Stimulated activated CD4-positive, alpha-beta T cell treated with anti-CD3 and anti-CD28 coated beads, Interleukin-4, amount 100 ng/mL, for 48 hours (primary cell): ENCODE measurements at regions not wholly inside any gene's neighbourhood (a gene's known extent, or its start where the extent isn't known, plus 50 kb on each side); places are given as distances from the start of the nearest gene placed in this dataset.
"Not testable (repeated sequence)": the region's sequence is repeated elsewhere in the genome, so short reads cannot be mapped to it uniquely, and the experiment has no call there.

ENCODE experiments used
- DNase-seq, 2 donors: peaks; one replicate each; pipeline ENCODE4 v3.0.0-alpha.2; 2020; ENCODE audit warnings: low read depth in 2 of 2

GRCh38 chr3:20326541-20326940 is 140.5 kb upstream of the SGO1 start:
- DNase-seq = no peak

GRCh38 chr3:20325563-20325962 is 139.6 kb upstream of the SGO1 start:
- DNase-seq = no peak

- DNase-seq = no peak
Observed at GRCh38 chr3:20324664-20325478, 138.9 kb upstream of the SGO1 start.

DNA sequence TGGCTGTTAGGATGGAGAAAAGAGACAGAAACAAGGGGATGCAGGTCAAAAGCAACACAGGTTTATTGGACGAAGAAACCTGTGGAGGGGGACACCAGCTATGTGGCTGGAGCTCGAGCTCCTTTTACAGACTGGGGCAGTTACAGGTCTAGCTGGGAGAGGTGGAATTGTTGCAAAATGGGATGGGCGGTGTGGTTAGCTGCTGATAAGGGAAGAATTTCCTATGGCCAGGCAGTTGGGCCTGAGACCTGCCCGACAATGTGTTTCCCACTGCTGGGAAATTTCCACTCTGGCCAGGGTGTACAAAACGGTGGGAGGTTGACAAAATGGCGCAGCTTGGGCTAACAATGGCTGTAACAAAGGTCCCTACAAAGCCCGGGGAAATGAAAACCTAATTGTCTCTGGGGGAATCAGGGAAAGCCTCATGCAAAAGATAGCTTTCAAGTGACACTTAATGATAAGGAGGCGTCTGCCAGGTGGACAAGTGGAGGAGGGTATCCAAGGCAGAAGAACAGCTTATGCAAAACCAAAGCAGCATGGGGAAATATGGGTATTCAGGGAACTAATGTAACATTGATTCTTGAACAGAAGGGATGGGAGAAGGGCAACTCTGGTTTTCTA is 137.4 kb upstream of the SGO1 start:
- no peak for DNase-seq

- no peak for DNase-seq
Observed at GRCh38 chr3:20322085-20322484, 136.1 kb upstream of the SGO1 start.

GRCh38 chr3:20321391-20322047 is 135.5 kb upstream of the SGO1 start:
- no peak for DNase-seq

DNA sequence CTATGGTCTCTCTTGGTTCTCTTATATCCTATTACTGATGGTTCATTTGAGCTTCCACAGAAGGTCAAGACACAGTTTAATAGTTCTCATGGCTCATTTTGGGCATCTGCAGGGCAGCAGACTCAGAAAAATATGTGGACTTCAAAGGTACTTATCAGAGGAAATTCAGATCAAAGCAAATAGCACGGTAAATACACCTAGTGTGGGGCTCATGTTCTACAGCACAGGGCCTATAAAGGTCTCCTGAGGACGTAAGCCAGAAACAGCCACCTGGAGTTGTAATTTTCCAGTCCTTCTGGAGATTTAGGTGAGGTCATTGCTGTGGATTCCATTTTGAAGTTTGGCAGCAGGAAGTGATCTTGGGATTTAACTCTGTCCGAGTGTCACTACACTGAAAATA is 134.5 kb upstream of the SGO1 start:
- no peak for DNase-seq

- no peak for DNase-seq
Observed at GRCh38 chr3:20319551-20319950, 133.5 kb upstream of the SGO1 start.

DNA sequence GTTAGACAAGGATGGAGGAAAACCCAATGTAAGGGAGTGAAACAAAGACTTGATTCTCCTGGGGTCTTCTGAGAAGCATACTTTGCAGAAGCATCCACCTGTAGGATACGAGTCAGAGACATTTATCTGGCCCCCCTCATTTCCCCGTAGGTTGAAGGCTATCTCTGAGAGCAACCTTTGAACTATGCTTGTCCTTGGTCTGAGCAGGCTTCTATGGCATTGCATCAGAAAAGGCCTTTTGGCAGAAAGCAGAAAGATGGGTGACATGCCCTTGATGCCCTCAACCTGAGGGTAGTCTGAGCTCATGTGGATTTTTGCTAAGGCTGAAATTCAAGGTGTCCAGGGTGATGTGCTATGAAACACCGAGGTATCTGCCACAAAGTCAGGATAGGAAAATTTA is 131.6 kb upstream of the SGO1 start:
- no peak for DNase-seq

GRCh38 chr3:20316238-20316637 is 130.2 kb upstream of the SGO1 start:
- no peak for DNase-seq

DNA sequence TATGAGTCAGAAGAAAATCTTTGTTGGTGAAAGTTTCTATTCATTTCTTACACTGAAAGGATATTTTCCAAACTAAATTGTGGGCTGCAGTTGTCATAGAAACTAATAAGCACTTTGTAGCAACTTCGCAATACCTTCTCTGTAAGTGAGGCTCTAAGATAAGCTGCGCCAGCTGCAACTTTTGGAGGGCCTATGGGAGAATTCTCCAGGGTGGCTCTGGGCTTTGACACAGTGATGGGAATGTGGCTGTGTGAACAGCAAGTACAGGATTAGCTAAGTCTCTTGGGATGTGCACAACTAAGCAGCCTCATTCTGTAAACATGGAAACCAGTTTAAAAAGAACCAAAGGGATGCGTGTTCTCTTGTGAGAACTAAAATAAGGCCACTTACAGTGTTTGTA is 124.6 kb upstream of the SGO1 start:
- DNase-seq = no peak

- DNase-seq = no peak
Observed at GRCh38 chr3:20307383-20307782, 121.4 kb upstream of the SGO1 start.

- no peak for DNase-seq
Observed at GRCh38 chr3:20305647-20306046, 119.6 kb upstream of the SGO1 start.

GRCh38 chr3:20302766-20303165 is 116.8 kb upstream of the SGO1 start:
- no peak for DNase-seq

DNA sequence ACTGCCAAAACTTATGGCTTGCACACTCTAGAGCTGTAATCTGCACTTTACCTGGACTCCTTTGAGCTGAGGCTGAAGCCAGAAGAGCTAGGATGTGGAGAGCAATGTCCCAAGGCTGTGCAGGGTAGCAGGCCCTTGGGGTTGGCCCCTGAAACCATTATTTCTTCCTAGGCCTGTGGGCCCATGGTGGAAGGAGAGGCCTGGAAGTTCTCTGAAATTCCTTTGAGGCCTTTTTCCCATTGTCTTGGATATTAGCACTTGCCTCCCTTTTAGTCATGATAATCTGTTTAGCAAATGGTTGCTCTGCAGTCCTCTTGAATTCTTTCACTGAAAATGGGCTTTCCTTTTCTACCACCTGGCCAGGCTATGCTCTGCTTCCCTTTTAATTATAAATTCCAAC is 102.0 kb upstream of the SGO1 start:
- no peak for DNase-seq

DNA sequence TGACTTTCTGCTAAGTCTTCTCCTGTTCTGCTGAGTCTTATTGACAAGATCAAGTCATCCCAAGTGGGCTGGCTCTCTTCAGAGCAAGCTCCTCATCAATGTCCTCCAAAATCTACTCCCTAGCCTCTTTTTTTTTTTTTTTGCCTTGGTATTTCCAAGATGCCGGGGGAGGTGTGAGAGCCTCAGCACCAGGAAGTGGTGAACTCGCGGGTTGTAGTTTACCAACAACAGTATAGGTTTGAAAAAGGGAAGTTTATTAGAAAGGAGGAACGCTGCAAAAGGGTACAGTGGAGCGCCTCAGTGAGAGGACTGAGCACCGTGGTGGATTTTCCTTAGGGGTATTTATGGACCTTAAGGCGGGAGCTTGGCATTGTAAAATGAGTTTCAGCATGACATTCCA is 94.3 kb upstream of the SGO1 start:
- DNase-seq = no peak

- DNase-seq = not testable (repeated sequence)
Observed at GRCh38 chr3:20265977-20266376, 80.0 kb upstream of the SGO1 start.

GRCh38 chr3:20264900-20265567 is 79.0 kb upstream of the SGO1 start:
- DNase-seq = no peak

- no peak for DNase-seq
Observed at GRCh38 chr3:20258371-20258770, 72.4 kb upstream of the SGO1 start.

DNA sequence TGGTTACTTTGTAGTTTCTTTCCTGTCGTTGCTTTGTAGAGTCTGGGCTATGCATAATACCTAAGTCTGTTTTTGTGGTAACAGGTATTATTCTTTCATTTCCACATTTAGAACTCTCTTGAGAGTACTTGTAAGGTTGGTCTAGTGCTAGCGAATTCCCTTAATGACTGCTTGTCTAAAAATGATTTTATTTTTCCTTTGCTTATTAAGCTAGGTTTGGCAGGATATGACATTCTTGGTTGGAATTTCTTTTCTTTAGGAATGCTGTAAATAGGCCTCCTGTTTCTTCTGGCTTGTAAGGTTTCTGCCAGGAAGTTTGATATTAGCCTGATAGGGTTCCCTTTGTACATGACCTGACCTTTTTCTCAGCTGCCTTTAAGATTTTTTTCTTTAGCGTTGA is 70.1 kb upstream of the SGO1 start:
- DNase-seq = no peak

DNA sequence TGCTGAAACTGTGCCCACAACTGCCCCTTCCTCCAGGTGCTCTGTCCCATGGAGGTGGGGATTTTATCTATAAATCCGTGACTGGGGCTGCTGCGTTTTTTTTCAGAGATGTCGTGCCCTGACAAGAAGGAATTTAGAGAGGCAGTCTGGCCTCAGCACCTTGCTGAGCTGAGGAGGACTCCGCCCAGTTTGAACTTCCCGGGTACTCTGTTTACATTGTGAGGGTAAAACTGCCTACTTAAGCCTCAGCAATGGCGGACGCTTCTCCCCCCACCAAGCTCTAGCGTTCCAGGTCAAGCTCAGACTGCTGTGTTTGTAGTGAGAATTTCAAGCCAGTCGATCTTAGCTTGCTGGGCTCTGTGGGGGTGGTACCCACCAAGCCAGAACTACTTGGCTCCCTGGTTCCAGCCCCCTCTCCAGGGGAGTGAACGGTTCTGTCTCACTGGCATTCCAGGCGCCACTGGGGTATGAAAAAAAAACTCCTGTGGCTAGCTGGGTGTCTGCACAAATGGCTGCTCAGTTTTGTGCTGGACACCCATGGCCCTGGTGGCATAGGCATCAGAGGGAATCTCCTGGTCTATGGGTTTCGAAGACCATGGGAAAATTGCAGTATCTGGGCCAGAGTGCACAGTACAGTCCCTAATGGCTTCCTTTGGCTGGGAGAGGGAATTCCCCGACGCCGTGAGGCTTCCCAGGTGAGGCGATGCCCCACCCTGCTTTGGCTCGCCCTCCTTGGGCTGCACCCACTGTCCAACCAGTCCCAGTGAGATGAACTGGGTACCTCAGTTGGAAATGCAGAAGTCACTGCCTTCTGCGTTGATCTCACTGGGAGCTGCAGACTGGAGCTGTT is 68.5 kb upstream of the SGO1 start:
- no peak for DNase-seq

DNA sequence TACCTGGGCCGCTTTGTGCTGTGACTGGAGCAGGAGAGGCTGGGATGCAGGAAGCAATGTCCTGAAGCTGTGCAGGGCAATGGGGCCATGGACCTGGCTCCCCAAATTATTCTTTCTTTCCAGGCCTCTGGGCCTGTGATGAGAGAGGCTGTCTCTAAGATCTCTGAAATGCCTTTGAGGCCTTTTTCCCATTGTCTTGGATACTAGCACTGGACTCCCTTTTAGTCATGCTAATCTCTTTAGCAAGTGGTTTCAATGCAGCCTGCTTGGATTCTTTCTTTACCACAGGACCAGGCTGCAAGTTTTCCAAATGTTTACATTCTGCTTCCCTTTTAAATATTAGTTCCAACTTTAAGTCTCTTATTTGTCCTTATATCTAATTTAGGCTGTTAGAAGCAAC is 64.8 kb upstream of the SGO1 start:
- no peak for DNase-seq
